PC-9 (cell line): ENCODE measurements at regions not wholly inside any gene's neighbourhood (a gene's known extent, or its start where the extent isn't known, plus 50 kb on each side); places are given as distances from the start of the nearest gene placed in this dataset.

ENCODE experiments used
- BruUV-seq: library from RNA; stranded (reverse); fragments of 400-500 nt; replicated peaks from 2 replicates; lab custom pipeline; 2021; lab: Mats Ljungman, UMichigan
- CTCF ChIA-PET: fragments of 300-600 bp; sonication (Branson Sonifier 250); formaldehyde crosslinking; loops from one replicate; lab custom pipeline; 2022; ENCODE audit warnings: antibody characterized with exemption; lab: Charles Lee
- POLR2A ChIA-PET: fragments of 300-600 bp; sonication (Branson Sonifier 250); formaldehyde crosslinking; loops from one replicate; lab custom pipeline; 2022; ENCODE audit warnings: antibody characterized with exemption; ENCODE audit not compliant: unreplicated experiment; lab: Charles Lee
- DNase-seq, 2 experiments: peaks; one replicate each; pipeline versions ENCODE4 v3.0.0 to v3.0.0-alpha.2; 2015 to 2022; ENCODE audit warnings: mixed read lengths in 1 of 2
- H2AFZ ChIP-seq: fragments of 200-600 bp; sonication (generic); 2 replicates; pipeline ENCODE4 v1.8.1; 2017; ENCODE audit warnings: antibody characterized with exemption
- H3F3A ChIP-seq: fragments of 200-600 bp; sonication (generic); 2 replicates; pipeline ENCODE4 v1.8.1; 2017; ENCODE audit warnings: antibody characterized with exemption, mild to moderate bottlenecking, low read depth; ENCODE audit not compliant: insufficient read depth
- H3K27ac ChIP-seq: fragments of 200-600 bp; sonication (generic); 2 replicates; pipeline ENCODE4 v1.6.1; 2016; ENCODE audit warnings: mixed run types
- H3K27me3 ChIP-seq: fragments of 200-600 bp; sonication (generic); 2 replicates; pipeline ENCODE4 v1.6.1; 2016; ENCODE audit warnings: low read depth, mixed run types; ENCODE audit not compliant: insufficient read depth
- H3K36me3 ChIP-seq: fragments of 200-600 bp; sonication (generic); 2 replicates; pipeline ENCODE4 v1.6.1; 2016; ENCODE audit warnings: low read depth, mixed run types
- H3K4me1 ChIP-seq: fragments of 200-600 bp; sonication (generic); replicated peaks from 2 replicates; pipeline ENCODE4 v1.6.1; 2016; ENCODE audit warnings: mixed run types; ENCODE audit not compliant: insufficient read depth
- H3K4me2 ChIP-seq: fragments of 200-600 bp; sonication (generic); 2 replicates; pipeline ENCODE4 v1.6.1; 2017; ENCODE audit warnings: mixed run types
- H3K4me3 ChIP-seq: fragments of 200-600 bp; sonication (generic); 2 replicates; pipeline ENCODE4 v1.6.1; 2016; ENCODE audit warnings: mixed run types
- H3K79me2 ChIP-seq: fragments of 200-600 bp; sonication (generic); 2 replicates; pipeline ENCODE4 v1.6.1; 2017; ENCODE audit warnings: low read depth, mixed run types
- H3K9me2 ChIP-seq: fragments of 200-600 bp; sonication (generic); 2 replicates; pipeline ENCODE4 v1.8.1; 2017; ENCODE audit warnings: mild to moderate bottlenecking; ENCODE audit not compliant: insufficient read depth
- H3K9me3 ChIP-seq: fragments of 200-600 bp; sonication (generic); 2 replicates; pipeline ENCODE4 v1.8.1; 2016; ENCODE audit warnings: low read depth; ENCODE audit not compliant: insufficient read depth
- H4K20me1 ChIP-seq: fragments of 200-600 bp; sonication (generic); 2 replicates; pipeline ENCODE4 v1.8.1; 2017; ENCODE audit not compliant: insufficient read depth
- CTCF ChIP-seq: fragments of 200-600 bp; sonication (generic); conservative IDR thresholded peaks from 2 replicates; pipeline ENCODE4 v1.6.1; 2017; ENCODE audit warnings: mixed run types, antibody characterized with exemption, mild to moderate bottlenecking, moderate library complexity
- EZH2 ChIP-seq: fragments of 200-600 bp; sonication (generic); IDR thresholded peaks from 2 replicates; pipeline ENCODE4 v1.8.0; 2017; ENCODE audit warnings: antibody characterized with exemption, low read depth
- intact Hi-C: fragments of 100-400 bp; cut with micrococcal nuclease; formaldehyde crosslinking; loops from one replicate; pipeline ENCODE4 v1.10.0; 2022; ENCODE audit not compliant: unreplicated experiment

GRCh38 chr4:60989141-60989540 is 211.0 kb upstream of the ADGRL3 start:
- Histone ChIP-seq H3K27ac (no peak overlapping the region), H3K27me3 (no peaks in the 10 kb centered on the region), H4K20me1 (no peaks in the 10 kb centered on the region), H3K4me1 (no peaks in the 10 kb centered on the region), H3K9me2 (no peaks in the 10 kb centered on the region), H2AFZ (no peak overlapping the region), H3K4me2 (no peak overlapping the region), H3K36me3 (no peaks in the 10 kb centered on the region), H3K9me3 (no peaks in the 10 kb centered on the region), H3K79me2 (no peaks in the 10 kb centered on the region), H3F3A (no peaks in the 10 kb centered on the region), H3K4me3 (no peak overlapping the region)
- POLR2A ChIA-PET = no interaction called here
- no peak for DNase-seq
- CTCF ChIA-PET = no interaction called here
- no TSS peak for BruUV-seq
- intact Hi-C loops = no loop called here
- TF ChIP-seq CTCF = no peak
- TF ChIP-seq EZH2 = no peak

DNA sequence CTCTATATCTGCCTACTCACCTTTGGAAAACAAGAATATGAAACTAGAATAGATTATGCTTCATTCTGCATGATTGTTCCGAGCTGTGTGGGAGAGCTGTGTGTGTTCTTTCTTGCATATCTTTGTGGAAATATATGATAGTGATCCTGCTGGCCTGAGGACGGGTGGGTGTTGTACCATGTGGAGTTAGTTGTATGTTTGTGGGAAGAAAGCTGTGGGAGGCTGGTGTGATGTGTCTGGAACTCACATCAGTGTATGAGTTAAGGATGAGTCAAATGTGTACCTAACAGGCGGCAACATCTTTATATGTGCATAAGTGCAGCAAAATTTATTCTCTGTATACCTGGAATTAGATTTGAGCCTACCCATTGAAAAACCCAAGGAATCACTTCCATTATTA is 208.1 kb upstream of the ADGRL3 start:
- intact Hi-C loops = loop anchor here (2.0 kb wide), 1 partner anchor 13 kb away; no protein-coding TSS in a partner anchor
- Histone ChIP-seq H3K4me3 (no peak overlapping the region), H3K36me3 (no peaks in the 10 kb centered on the region), H3K27me3 (no peaks in the 10 kb centered on the region), H2AFZ (no peak overlapping the region), H3K9me2 (no peaks in the 10 kb centered on the region), H3K9me3 (no peaks in the 10 kb centered on the region), H3K27ac (no peak overlapping the region), H3K4me1 (no peaks in the 10 kb centered on the region), H3F3A (no peaks in the 10 kb centered on the region), H4K20me1 (no peaks in the 10 kb centered on the region), H3K4me2 (no peak overlapping the region), H3K79me2 (no peaks in the 10 kb centered on the region)
- DNase-seq = no peak
- BruUV-seq = no TSS peak
- TF ChIP-seq CTCF = no peak
- TF ChIP-seq EZH2 = no peak
- POLR2A ChIA-PET = no interaction called here
- CTCF ChIA-PET = no interaction called here

DNA sequence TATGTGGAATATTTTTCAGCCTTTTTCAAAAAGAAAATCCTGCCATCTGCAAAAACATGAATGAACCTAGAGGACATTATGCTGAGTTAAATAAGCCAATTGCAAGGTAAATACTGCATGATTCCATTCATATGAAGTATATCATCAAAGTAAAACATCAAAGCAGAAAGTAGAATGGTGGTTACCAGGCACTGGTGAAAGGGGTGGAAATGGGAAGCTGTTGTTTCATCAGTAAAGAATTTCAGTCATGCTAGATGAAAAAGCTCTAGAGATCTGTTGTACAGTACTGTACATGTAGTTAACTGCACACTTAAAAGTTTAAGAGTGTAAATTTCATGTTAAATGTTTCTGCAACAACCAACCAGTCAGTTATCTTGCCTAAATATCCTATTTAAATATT is 196.8 kb upstream of the ADGRL3 start:
- H2AFZ ChIP-seq = no peak overlapping the region
- no peaks in the 10 kb centered on the region for H3K9me3 ChIP-seq
- no peaks in the 10 kb centered on the region for H3F3A ChIP-seq
- intact Hi-C loops = no loop called here
- no peaks in the 10 kb centered on the region for H4K20me1 ChIP-seq
- no peak overlapping the region for H3K4me3 ChIP-seq
- no peaks in the 10 kb centered on the region for H3K9me2 ChIP-seq
- no peaks in the 10 kb centered on the region for H3K36me3 ChIP-seq
- H3K4me1 ChIP-seq = no peaks in the 10 kb centered on the region
- no TSS peak for BruUV-seq
- TF ChIP-seq CTCF = no peak
- TF ChIP-seq EZH2 = no peak
- no peaks in the 10 kb centered on the region for H3K79me2 ChIP-seq
- ChIA-PET CTCF (no interaction called here), POLR2A (no interaction called here)
- no peak overlapping the region for H3K4me2 ChIP-seq
- H3K27ac ChIP-seq = no peak overlapping the region
- no peak for DNase-seq
- no peaks in the 10 kb centered on the region for H3K27me3 ChIP-seq
